OCI-LY1 (cell line): ENCODE measurements at regions not wholly inside any gene's neighbourhood (a gene's known extent, or its start where the extent isn't known, plus 50 kb on each side); places are given as distances from the start of the nearest gene placed in this dataset.

Experiments used
- H2AFZ ChIP-seq: fragments of 200-600 bp; sonication (generic), shearing (Covaris generic); 2 replicates; pipeline ENCODE4 v1.6.0; 2014; ENCODE audit warnings: antibody characterized with exemption, mild to moderate bottlenecking, low read length
- H3F3A ChIP-seq: fragments of 200-600 bp; sonication (generic), shearing (Covaris generic); 2 replicates; pipeline ENCODE4 v1.6.0; 2014; ENCODE audit warnings: mild to moderate bottlenecking, antibody characterized with exemption, low read length, moderate library complexity; ENCODE audit not compliant: insufficient read depth
- H3K27ac ChIP-seq: fragments of 200-600 bp; sonication (generic); 2 replicates; pipeline ENCODE4 v1.5.1; 2014; ENCODE audit warnings: low read length, mixed run types, mild to moderate bottlenecking, low read depth; ENCODE audit not compliant: poor library complexity, severe bottlenecking
- H3K27me3 ChIP-seq: fragments of 200-600 bp; sonication (generic); 2 replicates; pipeline ENCODE4 v1.6.0; 2014; ENCODE audit warnings: antibody characterized with exemption, mild to moderate bottlenecking, low read length, moderate library complexity; ENCODE audit not compliant: insufficient read depth
- H3K36me3 ChIP-seq: fragments of 200-600 bp; sonication (generic); 2 replicates; pipeline ENCODE4 v1.6.1; 2014; ENCODE audit warnings: mild to moderate bottlenecking, antibody characterized with exemption, low read length, moderate library complexity, mixed read lengths; ENCODE audit not compliant: insufficient read depth
- H3K4me1 ChIP-seq: fragments of 200-600 bp; sonication (generic); 2 replicates; pipeline ENCODE4 v1.5.1; 2014; ENCODE audit warnings: mild to moderate bottlenecking, low read length, moderate library complexity; ENCODE audit not compliant: insufficient read depth, severe bottlenecking
- H3K4me2 ChIP-seq: fragments of 200-600 bp; sonication (generic), shearing (Covaris generic); 2 replicates; pipeline ENCODE4 v1.6.1; 2014; ENCODE audit warnings: low read length
- H3K4me3 ChIP-seq: fragments of 200-600 bp; sonication (generic); 2 replicates; pipeline ENCODE4 v1.5.1; 2014; ENCODE audit warnings: low read length, low read depth, mild to moderate bottlenecking, mixed read lengths; ENCODE audit not compliant: poor library complexity, severe bottlenecking
- H3K79me2 ChIP-seq: fragments of 200-600 bp; shearing (Covaris generic); 2 replicates; pipeline ENCODE4 v1.6.1; 2016; ENCODE audit warnings: mixed run types, low read length, mixed read lengths; ENCODE audit not compliant: insufficient read depth
- H3K9ac ChIP-seq: fragments of 200-600 bp; sonication (generic), shearing (Covaris generic); 2 replicates; pipeline ENCODE4 v1.6.1; 2014; ENCODE audit warnings: mild to moderate bottlenecking, low read length, mixed read lengths
- H3K9me2 ChIP-seq: fragments of 200-600 bp; sonication (generic), shearing (Covaris generic); 2 replicates; pipeline ENCODE4 v1.6.1; 2014; ENCODE audit warnings: low read depth, mild to moderate bottlenecking, low read length, mixed read lengths
- H3K9me3 ChIP-seq: fragments of 200-600 bp; shearing (Covaris generic); 2 replicates; pipeline ENCODE4 v1.6.1; 2014; ENCODE audit warnings: low read length, mixed read lengths
- H4K20me1 ChIP-seq: fragments of 200-600 bp; sonication (generic), shearing (Covaris generic); 2 replicates; pipeline ENCODE4 v1.6.0; 2016; ENCODE audit warnings: mild to moderate bottlenecking, low read length; ENCODE audit not compliant: insufficient read depth
- EZH2 ChIP-seq: fragments of 200-600 bp; sonication (generic), shearing (Covaris generic); IDR thresholded peaks from 2 replicates; pipeline ENCODE4 v1.8.0; 2017; ENCODE audit warnings: borderline replicate concordance, mixed run types, mild to moderate bottlenecking, antibody characterized with exemption, low read length, moderate library complexity, mixed read lengths
- TF ChIP-seq, protein P1 (sequence below): fragments of 200-600 bp; sonication (generic), shearing (Covaris generic); IDR thresholded peaks from 2 replicates; pipeline ENCODE4 v1.5.1; 2017; ENCODE audit warnings: mild to moderate bottlenecking, antibody characterized with exemption, low read length, moderate library complexity, mixed read lengths

GRCh38 chr20:18991012-18991411 is 177.4 kb downstream of the SCP2D1 start:
- Histone ChIP-seq H2AFZ (no peak overlapping the region), H3K36me3 (no peaks in the 10 kb centered on the region), H3K4me1 (no peaks in the 10 kb centered on the region), H4K20me1 (no peaks in the 10 kb centered on the region), H3K9me2 (no peaks in the 10 kb centered on the region), H3K9me3 (no peaks in the 10 kb centered on the region), H3K4me3 (no peak overlapping the region), H3K27ac (no peak overlapping the region), H3K4me2 (no peak overlapping the region), H3K9ac (no peak overlapping the region), H3F3A (no peaks in the 10 kb centered on the region), H3K79me2 (no peaks in the 10 kb centered on the region), H3K27me3 (no peaks in the 10 kb centered on the region)
- TF ChIP-seq, protein P1, sequence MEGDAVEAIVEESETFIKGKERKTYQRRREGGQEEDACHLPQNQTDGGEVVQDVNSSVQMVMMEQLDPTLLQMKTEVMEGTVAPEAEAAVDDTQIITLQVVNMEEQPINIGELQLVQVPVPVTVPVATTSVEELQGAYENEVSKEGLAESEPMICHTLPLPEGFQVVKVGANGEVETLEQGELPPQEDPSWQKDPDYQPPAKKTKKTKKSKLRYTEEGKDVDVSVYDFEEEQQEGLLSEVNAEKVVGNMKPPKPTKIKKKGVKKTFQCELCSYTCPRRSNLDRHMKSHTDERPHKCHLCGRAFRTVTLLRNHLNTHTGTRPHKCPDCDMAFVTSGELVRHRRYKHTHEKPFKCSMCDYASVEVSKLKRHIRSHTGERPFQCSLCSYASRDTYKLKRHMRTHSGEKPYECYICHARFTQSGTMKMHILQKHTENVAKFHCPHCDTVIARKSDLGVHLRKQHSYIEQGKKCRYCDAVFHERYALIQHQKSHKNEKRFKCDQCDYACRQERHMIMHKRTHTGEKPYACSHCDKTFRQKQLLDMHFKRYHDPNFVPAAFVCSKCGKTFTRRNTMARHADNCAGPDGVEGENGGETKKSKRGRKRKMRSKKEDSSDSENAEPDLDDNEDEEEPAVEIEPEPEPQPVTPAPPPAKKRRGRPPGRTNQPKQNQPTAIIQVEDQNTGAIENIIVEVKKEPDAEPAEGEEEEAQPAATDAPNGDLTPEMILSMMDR: no peak
- no peak for TF ChIP-seq EZH2

GRCh38 chr20:18992418-18992817 is 178.8 kb downstream of the SCP2D1 start:
- Histone ChIP-seq H3K36me3 (no peaks in the 10 kb centered on the region), H2AFZ (no peak overlapping the region), H3K79me2 (no peaks in the 10 kb centered on the region), H4K20me1 (no peaks in the 10 kb centered on the region), H3K4me2 (no peak overlapping the region), H3K9me3 (no peaks in the 10 kb centered on the region), H3K4me1 (no peaks in the 10 kb centered on the region), H3K27ac (no peak overlapping the region), H3K4me3 (no peak overlapping the region), H3K27me3 (no peaks in the 10 kb centered on the region), H3K9ac (no peak overlapping the region), H3K9me2 (no peaks in the 10 kb centered on the region), H3F3A (no peaks in the 10 kb centered on the region)
- no peak for TF ChIP-seq EZH2
- TF ChIP-seq, protein P1: no peak

GRCh38 chr20:18995455-18995854 is 181.9 kb downstream of the SCP2D1 start:
- no peaks in the 10 kb centered on the region for H4K20me1 ChIP-seq
- H3K79me2 ChIP-seq: no peaks in the 10 kb centered on the region
- H3K9me2 ChIP-seq: no peaks in the 10 kb centered on the region
- no peak overlapping the region for H3K27ac ChIP-seq
- H3K9me3 ChIP-seq: no peaks in the 10 kb centered on the region
- no peaks in the 10 kb centered on the region for H3K36me3 ChIP-seq
- H3K4me2 ChIP-seq: no peak overlapping the region
- no peaks in the 10 kb centered on the region for H3F3A ChIP-seq
- no peaks in the 10 kb centered on the region for H3K27me3 ChIP-seq
- H3K4me1 ChIP-seq: no peaks in the 10 kb centered on the region
- TF ChIP-seq, protein P1: no peak
- no peak for TF ChIP-seq EZH2
- H3K9ac ChIP-seq: no peak overlapping the region
- H2AFZ ChIP-seq: no peak overlapping the region
- no peak overlapping the region for H3K4me3 ChIP-seq
